ENCODE measurements at regions not wholly inside any gene's neighbourhood (a gene's known extent, or its start where the extent isn't known, plus 50 kb on each side); places are given as distances from the start of the nearest gene placed in this dataset.
"Not testable (repeated sequence)": the region's sequence is repeated elsewhere in the genome, so short reads cannot be mapped to it uniquely, and the experiment has no call there.

- intact Hi-C loops (cut with DNase I), result loop anchor here (5.0 kb wide), 1 partner anchor 107 kb away; the partner anchor contains the start of gene ADRA2C
- no peak for DNase-seq (ENCODE audit: low spot score)
Observed at GRCh38 chr4:3874525-3875110, 108.4 kb downstream of the ADRA2C start.

GRCh38 chr4:3875466-3875865 lies 109.3 kb downstream of the ADRA2C start:
- intact Hi-C loops (cut with DNase I), result loop anchor here (5.0 kb wide), 1 partner anchor 108 kb away; the partner anchor contains the start of gene ADRA2C
- DNase-seq (ENCODE audit: low spot score), result no peak

GRCh38 chr4:3876057-3876845 lies 110.1 kb downstream of the ADRA2C start:
- intact Hi-C loops (cut with DNase I), result loop anchor here (5.0 kb wide), 1 partner anchor 109 kb away; the partner anchor contains the start of gene ADRA2C
- not testable (repeated sequence) for DNase-seq (ENCODE audit: low spot score)

- intact Hi-C loops (cut with DNase I), result loop anchor here (5.0 kb wide), 1 partner anchor 110 kb away; the partner anchor contains the start of gene ADRA2C
- no peak for DNase-seq (ENCODE audit: low spot score)
Observed at GRCh38 chr4:3877236-3877635, 111.1 kb downstream of the ADRA2C start.

GRCh38 chr4:3877868-3878267 lies 111.7 kb downstream of the ADRA2C start:
- DNase-seq (ENCODE audit: low spot score), result no peak
- intact Hi-C loops (cut with DNase I), result loop anchor here (5.0 kb wide), 1 partner anchor 111 kb away; the partner anchor contains the start of gene ADRA2C

- intact Hi-C loops (cut with DNase I), result loop anchor here (5.0 kb wide), 1 partner anchor 111 kb away; the partner anchor contains the start of gene ADRA2C
- DNase-seq (ENCODE audit: low spot score), result no peak
Observed at GRCh38 chr4:3878678-3879077, 112.5 kb downstream of the ADRA2C start.

- no peak for DNase-seq (ENCODE audit: low spot score)
- intact Hi-C loops (cut with DNase I), result loop anchor here (5.0 kb wide), 1 partner anchor 113 kb away; the partner anchor contains the start of gene ADRA2C
Observed at GRCh38 chr4:3879681-3880614, 113.8 kb downstream of the ADRA2C start.

GRCh38 chr4:3880615-3881120 lies 114.5 kb downstream of the ADRA2C start:
- DNase-seq (ENCODE audit: low spot score), result no peak
- intact Hi-C loops (cut with DNase I), result no loop called here

GRCh38 chr4:3882316-3882885 lies 116.2 kb downstream of the ADRA2C start:
- intact Hi-C loops (cut with DNase I); DNase-seq (ENCODE audit: low spot score): not testable (repeated sequence)

GRCh38 chr4:3884261-3884660 lies 118.1 kb downstream of the ADRA2C start:
- intact Hi-C loops (cut with DNase I); DNase-seq (ENCODE audit: low spot score): not testable (repeated sequence)

- DNase-seq (ENCODE audit: low spot score); intact Hi-C loops (cut with DNase I): not testable (repeated sequence)
Observed at GRCh38 chr4:3893590-3893989, 127.4 kb downstream of the ADRA2C start.

GRCh38 chr4:3894086-3894959 lies 128.1 kb downstream of the ADRA2C start:
- DNase-seq (ENCODE audit: low spot score); intact Hi-C loops (cut with DNase I): not testable (repeated sequence)

GRCh38 chr4:3896441-3896840 lies 130.3 kb downstream of the ADRA2C start:
- DNase-seq (ENCODE audit: low spot score), result no peak
- intact Hi-C loops (cut with DNase I), result no loop called here

- DNase-seq (ENCODE audit: low spot score), result not testable (repeated sequence)
Observed at GRCh38 chr4:3896871-3897578, 130.8 kb downstream of the ADRA2C start.

GRCh38 chr4:3898098-3898497 lies 131.9 kb downstream of the ADRA2C start:
- intact Hi-C loops (cut with DNase I), result no loop called here

More at GRCh38 chr4:3896871-3897578, 130.8 kb downstream of the ADRA2C start:
- intact Hi-C loops (cut with DNase I), result not testable (repeated sequence)

GRCh38 chr4:3898928-3899327 lies 132.7 kb downstream of the ADRA2C start:
- DNase-seq (ENCODE audit: low spot score); intact Hi-C loops (cut with DNase I): not testable (repeated sequence)

More at GRCh38 chr4:3898098-3898497, 131.9 kb downstream of the ADRA2C start:
- no peak for DNase-seq (ENCODE audit: low spot score)

- intact Hi-C loops (cut with DNase I); DNase-seq (ENCODE audit: low spot score): not testable (repeated sequence)
Observed at GRCh38 chr4:3904264-3904955, 138.2 kb downstream of the ADRA2C start.
